ENCODE measurements at regions not wholly inside any gene's neighbourhood (a gene's known extent, or its start where the extent isn't known, plus 50 kb on each side); places are given as distances from the start of the nearest gene placed in this dataset.

DNA sequence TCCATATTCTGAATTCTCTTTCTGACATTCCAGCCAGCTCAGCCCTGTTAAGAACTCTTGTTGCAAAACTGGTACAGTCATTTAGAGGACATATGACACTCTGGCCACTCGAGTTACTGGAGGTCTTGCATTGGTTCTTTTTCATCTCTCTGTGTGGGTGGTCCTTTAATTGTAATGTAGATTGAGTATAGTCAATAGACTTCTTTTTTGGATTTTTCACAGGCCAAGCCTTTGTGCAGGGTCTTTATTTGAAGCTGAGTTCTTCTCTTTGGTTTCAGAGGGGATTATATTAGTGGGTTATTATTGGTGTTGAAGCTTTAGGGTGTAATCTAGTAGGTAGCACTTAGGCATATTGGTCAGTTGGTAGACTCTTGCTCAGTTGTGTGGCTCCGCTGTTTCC is 118.0 kb upstream of the GIMD1 start:
- TF ChIP-seq, protein P1, sequence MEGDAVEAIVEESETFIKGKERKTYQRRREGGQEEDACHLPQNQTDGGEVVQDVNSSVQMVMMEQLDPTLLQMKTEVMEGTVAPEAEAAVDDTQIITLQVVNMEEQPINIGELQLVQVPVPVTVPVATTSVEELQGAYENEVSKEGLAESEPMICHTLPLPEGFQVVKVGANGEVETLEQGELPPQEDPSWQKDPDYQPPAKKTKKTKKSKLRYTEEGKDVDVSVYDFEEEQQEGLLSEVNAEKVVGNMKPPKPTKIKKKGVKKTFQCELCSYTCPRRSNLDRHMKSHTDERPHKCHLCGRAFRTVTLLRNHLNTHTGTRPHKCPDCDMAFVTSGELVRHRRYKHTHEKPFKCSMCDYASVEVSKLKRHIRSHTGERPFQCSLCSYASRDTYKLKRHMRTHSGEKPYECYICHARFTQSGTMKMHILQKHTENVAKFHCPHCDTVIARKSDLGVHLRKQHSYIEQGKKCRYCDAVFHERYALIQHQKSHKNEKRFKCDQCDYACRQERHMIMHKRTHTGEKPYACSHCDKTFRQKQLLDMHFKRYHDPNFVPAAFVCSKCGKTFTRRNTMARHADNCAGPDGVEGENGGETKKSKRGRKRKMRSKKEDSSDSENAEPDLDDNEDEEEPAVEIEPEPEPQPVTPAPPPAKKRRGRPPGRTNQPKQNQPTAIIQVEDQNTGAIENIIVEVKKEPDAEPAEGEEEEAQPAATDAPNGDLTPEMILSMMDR (IDR thresholded peaks at IDR 0.05): no peak
- no peak for TF ChIP-seq POLR2A (IDR thresholded peaks at IDR 0.05)

Measured in sigmoid colon (tissue), 3 donors.